Tibial nerve (tissue), 3 donors: ENCODE measurements at regions not wholly inside any gene's neighbourhood (a gene's known extent, or its start where the extent isn't known, plus 50 kb on each side); places are given as distances from the start of the nearest gene placed in this dataset.

Experiments used
- POLR2A ChIP-seq, 2 donors: fragments of 450-650 bp; IDR thresholded peaks; one replicate each; pipeline ENCODE4 v1.6.1; 2017; ENCODE audit warnings: antibody characterized with exemption in 2 of 2, mild to moderate bottlenecking in 2 of 2, moderate library complexity in 2 of 2
- TF ChIP-seq, protein P1 (sequence below), 5 experiments: fragments of 200-600 bp in 3 of 5; fragments of 450-650 bp in 2 of 5; sonication (generic) in 3 of 5; IDR thresholded peaks; one replicate each; pipeline ENCODE4 v1.5.1; 2016 to 2019; ENCODE audit warnings: antibody characterized with exemption in 5 of 5, mild to moderate bottlenecking in 3 of 5, moderate library complexity in 2 of 5

GRCh38 chr18:78719821-78720220, 259.8 kb upstream of the SALL3 start:
- TF ChIP-seq, protein P1, sequence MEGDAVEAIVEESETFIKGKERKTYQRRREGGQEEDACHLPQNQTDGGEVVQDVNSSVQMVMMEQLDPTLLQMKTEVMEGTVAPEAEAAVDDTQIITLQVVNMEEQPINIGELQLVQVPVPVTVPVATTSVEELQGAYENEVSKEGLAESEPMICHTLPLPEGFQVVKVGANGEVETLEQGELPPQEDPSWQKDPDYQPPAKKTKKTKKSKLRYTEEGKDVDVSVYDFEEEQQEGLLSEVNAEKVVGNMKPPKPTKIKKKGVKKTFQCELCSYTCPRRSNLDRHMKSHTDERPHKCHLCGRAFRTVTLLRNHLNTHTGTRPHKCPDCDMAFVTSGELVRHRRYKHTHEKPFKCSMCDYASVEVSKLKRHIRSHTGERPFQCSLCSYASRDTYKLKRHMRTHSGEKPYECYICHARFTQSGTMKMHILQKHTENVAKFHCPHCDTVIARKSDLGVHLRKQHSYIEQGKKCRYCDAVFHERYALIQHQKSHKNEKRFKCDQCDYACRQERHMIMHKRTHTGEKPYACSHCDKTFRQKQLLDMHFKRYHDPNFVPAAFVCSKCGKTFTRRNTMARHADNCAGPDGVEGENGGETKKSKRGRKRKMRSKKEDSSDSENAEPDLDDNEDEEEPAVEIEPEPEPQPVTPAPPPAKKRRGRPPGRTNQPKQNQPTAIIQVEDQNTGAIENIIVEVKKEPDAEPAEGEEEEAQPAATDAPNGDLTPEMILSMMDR (IDR thresholded peaks at IDR 0.05): no peak
- no peak for TF ChIP-seq POLR2A (IDR thresholded peaks at IDR 0.05)
